GM19043 (cell line): ENCODE measurements at regions not wholly inside any gene's neighbourhood (a gene's known extent, or its start where the extent isn't known, plus 50 kb on each side); places are given as distances from the start of the nearest gene placed in this dataset.
"Not testable (repeated sequence)": the region's sequence is repeated elsewhere in the genome, so short reads cannot be mapped to it uniquely, and the experiment has no call there.

ENCODE experiments used
- ATAC-seq: cut with Tn5 transposase; IDR thresholded peaks from one replicate; pipeline ENCODE4 v1.9.1; 2021; ENCODE audit warnings: low read depth; ENCODE audit not compliant: unreplicated experiment

- no peak for ATAC-seq
Observed at GRCh38 chr6:82781620-82782204, 283.9 kb downstream of the UBE3D start.

GRCh38 chr6:82783587-82784236 is 281.9 kb downstream of the UBE3D start:
- ATAC-seq: no peak

GRCh38 chr6:82785206-82785605 is 280.4 kb downstream of the UBE3D start:
- ATAC-seq: no peak

DNA sequence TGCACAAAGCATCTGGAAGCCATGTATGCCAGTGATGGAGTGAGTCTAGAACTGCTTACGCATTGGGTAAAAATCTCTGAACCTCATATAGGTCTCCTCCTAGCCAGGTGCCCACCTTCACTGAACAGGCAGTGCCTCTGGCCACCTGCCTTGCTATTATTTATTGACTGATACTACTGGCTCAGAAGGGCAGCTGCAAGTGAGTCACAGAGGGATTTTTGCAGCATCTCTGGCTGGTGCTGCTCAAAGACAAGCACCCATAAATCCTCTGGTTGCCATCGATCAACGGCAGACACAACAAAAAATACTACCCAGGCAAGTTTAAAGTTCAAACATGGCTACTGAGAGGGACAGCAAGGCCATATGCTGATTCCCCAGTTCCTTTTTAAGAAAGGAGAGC is 279.4 kb downstream of the UBE3D start:
- ATAC-seq: no peak

DNA sequence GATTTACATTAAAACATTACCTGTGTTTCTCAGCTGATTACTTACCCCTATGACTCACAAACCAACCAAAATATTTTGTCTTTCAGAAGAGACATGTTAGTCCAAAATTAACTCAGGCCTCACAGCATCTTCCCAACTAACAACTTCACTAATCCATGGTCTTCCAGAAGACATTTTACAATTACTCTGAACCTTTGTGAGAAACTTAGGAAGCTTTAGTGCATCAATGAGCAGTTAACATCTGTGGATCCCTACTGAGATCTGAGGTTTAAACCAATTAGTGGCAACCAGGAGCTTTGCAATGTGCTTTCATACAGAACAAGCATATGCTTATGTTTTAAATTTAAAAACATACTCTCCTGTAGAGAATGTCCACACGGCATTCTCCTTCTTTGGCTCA is 269.7 kb downstream of the UBE3D start:
- ATAC-seq: no peak

DNA sequence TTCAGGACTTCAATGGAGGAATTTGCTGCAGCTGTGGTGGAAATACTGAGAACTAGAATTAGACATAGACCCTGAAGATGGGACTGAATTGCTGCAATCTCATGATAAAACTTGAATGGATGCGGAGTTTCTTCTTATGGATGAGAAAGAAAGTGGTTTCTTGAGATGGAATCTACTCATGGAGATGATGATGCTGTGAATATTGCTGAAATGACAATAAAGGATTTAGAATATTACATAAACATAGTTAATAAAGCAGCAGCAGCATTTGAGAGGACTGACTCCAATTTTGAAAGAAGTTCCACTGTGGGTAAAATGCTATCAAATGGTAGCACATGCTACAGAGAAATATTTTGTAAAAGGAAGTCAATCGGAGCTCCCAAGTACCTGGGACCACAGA is 264.6 kb downstream of the UBE3D start:
- ATAC-seq: no peak

DNA sequence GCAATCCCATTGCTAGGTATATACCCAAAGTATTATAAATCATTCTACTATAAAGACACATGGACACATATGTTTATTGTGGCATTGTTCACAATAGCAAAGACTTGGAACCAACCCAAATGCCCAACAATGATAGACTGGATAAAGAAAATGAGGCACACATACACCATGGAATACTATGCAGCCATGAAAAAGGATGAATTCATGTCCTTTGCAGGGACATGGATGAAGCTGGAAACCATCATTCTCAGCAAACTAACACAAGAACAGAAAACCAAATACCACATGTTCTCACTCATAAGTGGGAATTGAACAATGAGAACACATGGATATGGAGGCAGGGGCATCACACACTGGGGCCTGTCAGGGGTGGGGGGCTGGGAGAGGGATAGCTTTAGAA is 249.4 kb downstream of the UBE3D start:
- ATAC-seq: not testable (repeated sequence)

DNA sequence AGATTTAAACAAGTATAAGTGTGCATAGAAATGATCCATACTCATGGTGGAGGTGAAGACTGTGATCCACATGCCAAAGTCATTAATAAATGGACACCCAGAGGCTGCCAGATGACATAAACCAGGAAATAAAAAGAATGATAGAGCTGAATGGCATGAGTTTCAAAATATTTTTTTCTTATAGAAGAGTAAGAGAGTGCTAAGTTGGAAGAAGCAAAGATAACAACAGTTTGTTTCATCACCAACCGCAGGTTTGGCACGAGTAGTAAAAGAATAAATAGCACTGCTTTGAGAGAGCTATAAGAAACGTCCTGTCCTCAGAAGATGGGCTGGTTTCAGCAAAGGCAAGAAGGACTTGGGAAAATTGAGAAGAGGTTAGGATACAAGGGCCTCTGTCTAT is 246.9 kb downstream of the UBE3D start:
- no peak for ATAC-seq

GRCh38 chr6:82823361-82823760 is 242.3 kb downstream of the UBE3D start:
- ATAC-seq: no peak

- no peak for ATAC-seq
Observed at GRCh38 chr6:82832811-82833210, 232.8 kb downstream of the UBE3D start.

DNA sequence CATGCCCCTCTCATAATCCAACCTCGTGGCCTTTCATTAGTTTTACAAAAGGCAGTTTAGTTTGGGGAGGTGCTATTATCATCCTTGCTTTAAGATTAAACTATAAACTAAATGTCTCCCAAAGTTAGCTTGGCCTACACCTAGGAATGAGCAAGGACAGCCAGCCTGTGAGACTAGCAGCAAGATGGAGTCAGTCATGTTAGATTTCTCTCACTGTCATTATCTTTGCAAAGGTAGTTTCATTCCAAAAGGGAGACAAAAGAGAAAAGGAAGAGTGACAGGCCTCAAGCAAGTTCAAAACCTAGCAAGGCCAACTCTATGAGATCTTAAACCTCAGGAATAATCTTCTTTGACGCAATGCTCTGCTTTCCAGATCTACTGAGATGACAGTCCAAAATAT is 232.2 kb downstream of the UBE3D start:
- ATAC-seq: no peak

DNA sequence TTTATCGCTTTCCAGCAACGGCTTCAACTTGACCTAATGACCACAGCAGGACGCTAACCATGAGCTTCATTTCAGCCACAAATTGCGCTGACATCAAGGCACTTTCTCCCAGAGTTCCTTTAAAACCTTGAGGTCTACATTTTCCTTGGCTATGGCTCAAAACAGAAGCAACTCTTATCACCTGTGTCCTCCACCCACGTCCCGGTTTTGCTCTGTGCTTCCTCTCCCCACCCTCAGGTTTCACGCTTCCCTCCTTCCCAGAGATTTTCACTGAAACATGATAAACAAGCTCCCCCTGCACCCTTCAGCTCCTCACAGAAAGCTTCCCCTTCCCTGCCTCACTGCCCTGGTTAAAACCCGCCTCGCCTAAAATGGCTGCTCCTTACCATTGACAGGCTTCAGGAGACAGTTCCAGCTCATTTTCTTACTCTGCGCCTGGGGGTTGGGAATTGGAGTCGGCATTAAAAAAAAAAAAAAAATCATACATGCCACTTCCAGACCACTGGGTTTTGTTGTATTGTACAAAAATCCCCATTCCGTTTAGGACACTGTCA is 229.5 kb downstream of the UBE3D start:
- no peak for ATAC-seq

- no peak for ATAC-seq
Observed at GRCh38 chr6:82840571-82840970, 225.1 kb downstream of the UBE3D start.

DNA sequence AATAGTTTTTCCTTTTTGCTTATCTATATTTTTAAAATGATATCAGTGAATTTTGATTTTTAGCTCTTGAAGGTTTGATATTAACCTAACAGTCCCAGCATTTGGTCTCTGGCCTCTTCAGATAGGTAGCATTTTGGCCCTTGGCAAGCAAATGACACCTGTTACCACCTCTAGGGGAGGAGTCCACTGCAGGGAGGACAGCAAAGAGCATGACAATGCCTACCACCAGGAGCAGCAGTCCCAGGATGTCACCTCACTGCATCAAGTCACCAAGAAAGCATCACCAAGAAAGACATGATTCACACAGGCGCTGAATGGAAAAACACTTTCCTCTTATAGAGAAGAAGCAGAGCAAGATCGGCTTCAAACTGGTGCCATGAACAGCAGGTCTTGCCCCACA is 224.3 kb downstream of the UBE3D start:
- ATAC-seq: no peak
